GM23248 (cell line): ENCODE measurements at regions not wholly inside any gene's neighbourhood (a gene's known extent, or its start where the extent isn't known, plus 50 kb on each side); places are given as distances from the start of the nearest gene placed in this dataset.

Source experiments
- EZH2 ChIP-seq: fragments of 200-600 bp; sonication (generic); IDR thresholded peaks from 2 replicates; pipeline ENCODE4 v1.6.1; 2018; ENCODE audit warnings: antibody characterized with exemption, mild to moderate bottlenecking; ENCODE audit not compliant: insufficient read depth, poor library complexity, severe bottlenecking
- EZH2phosphoT487 ChIP-seq: fragments of 200-600 bp; sonication (generic); IDR thresholded peaks from 2 replicates; pipeline ENCODE4 v1.6.1; 2018; ENCODE audit warnings: antibody characterized with exemption, moderate library complexity, mild to moderate bottlenecking, low read depth; ENCODE audit not compliant: insufficient read depth

GRCh38 chr2:33907866-33908265 is 308.8 kb upstream of the FAM98A start:
- TF ChIP-seq EZH2 = no peak
- no peak for TF ChIP-seq EZH2phosphoT487
